HCEC 1CT (cell line): ENCODE measurements at regions not wholly inside any gene's neighbourhood (a gene's known extent, or its start where the extent isn't known, plus 50 kb on each side); places are given as distances from the start of the nearest gene placed in this dataset.
"Not testable (repeated sequence)": the region's sequence is repeated elsewhere in the genome, so short reads cannot be mapped to it uniquely, and the experiment has no call there.

Experiments
- DNase-seq: peaks from one replicate; pipeline ENCODE4 v3.0.0-alpha.2; 2017

DNA sequence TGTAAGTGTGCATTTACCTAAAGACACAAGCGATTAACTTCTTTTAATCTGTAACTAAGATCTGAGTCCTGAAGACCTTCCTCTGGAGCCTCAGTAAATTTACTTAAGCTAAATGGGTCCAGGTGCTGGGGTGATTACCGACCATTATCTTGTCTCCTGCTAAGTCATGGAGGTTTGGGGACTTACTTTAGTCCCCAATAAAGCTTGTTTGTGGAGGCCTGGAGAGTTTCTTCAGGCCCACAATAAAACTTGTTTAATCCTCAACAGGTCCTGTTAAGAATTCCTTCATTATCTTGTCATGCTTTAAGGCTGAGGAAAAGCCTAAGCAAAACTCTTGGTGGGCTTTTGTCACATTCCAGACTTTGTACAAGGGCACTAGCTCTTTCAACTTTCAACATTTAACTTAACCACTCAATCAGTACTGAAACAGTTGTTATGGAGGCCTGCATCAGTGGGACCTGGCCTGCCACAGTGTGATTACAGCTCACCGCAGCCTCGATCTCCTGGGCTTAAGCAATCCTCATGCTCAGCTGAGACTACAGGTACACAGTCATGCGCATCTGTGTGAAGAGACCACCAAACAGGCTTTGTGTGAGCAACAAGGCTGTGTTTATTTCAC is 84.0 kb downstream of the FMO4 start:
- no peak for DNase-seq

GRCh38 chr1:171403393-171403792 is 81.9 kb upstream of the PRRC2C start:
- DNase-seq, result no peak

GRCh38 chr1:171405391-171405714 is 80.0 kb upstream of the PRRC2C start:
- no peak for DNase-seq

GRCh38 chr1:171413557-171413956 is 71.8 kb upstream of the PRRC2C start:
- DNase-seq, result not testable (repeated sequence)

DNA sequence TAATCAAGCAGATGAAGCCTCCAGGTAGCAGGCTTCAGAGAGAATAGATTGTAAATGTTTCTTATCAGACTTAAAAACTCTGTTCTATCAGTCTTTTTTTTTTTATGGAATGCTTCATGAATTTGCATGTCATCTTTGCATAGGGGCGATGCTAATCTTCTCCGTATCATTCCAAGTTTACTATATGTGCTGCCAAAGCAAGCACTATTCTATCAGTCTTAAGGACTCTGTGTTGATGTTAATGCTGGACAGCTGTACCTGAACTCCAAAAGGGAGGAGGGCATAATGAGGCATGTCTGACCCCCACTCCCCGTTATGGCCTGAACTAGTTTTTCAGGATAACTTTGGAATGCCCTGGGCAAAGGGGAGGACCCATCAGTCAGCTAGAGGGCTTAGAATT is 66.8 kb upstream of the PRRC2C start:
- no peak for DNase-seq

GRCh38 chr1:171420810-171421209 is 64.5 kb upstream of the PRRC2C start:
- DNase-seq, result no peak

DNA sequence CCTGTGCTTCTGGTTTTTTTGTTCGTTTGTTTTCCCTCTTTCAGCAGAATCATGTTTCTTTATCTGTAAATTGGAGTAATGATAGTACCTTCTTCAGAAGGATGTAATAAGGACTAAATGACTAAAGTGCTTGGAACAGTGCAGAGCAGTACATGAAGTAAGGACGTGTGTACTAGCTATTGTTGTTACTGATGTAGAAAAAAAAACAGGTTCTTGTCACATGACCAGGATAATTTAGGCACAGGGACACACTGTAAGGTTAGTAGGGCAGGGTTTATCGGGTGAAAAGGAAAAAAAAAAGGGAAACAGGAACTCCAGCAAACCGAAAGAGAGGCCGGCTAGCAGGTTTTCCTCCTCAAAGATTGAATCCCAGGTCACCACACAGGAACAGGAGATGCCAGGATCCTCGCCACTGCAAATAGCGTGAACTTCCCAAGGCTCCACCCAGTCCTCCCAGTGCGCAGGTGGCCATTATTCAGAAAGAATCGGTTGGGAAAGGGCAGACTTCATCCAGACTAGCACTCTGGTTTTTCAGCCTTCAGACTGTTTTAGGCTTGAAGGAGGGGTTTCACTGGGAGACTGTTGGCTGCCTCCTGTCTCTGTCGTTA is 63.8 kb upstream of the PRRC2C start:
- DNase-seq, result no peak

DNA sequence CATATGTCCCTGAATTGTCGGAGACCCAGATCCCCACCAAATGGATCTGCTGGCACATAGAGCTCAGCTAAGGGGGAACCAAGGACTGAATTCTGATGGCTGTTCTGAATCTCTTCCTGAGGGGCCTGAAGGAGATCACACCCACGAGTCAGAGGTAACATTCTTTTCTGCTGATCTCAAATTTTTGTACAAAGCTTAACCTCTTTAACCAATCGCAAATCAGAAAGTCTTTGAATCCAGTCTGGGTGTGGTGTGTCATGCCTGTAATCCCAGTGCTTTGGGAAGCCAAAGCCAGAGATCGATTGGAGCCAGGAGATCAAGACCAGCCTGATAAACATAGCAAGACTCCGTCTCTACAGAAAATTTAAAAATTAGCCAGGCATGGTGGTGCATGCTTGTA is 62.8 kb upstream of the PRRC2C start:
- peak; percentile 62 for DNase-seq

GRCh38 chr1:171424494-171424893 is 60.8 kb upstream of the PRRC2C start:
- DNase-seq, result no peak

DNA sequence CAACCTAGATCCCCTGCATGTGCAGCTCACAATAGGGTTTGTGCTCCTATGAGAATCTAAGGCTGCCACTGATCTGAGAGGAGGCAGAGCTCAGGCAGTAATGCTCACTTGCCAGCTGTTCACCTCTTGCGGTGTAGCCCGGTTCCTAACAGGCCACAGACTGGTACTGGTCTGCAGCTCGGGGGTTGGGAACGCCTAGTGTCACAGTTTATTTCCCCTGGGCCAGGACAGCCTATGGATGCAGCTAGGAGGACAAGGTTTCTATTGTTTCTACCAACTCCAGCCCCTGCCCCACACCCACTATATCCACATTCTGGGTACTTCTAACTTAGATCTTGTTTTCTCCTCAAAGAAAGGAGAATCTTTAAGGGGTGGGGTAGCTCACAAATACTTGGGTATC is 58.7 kb upstream of the PRRC2C start:
- DNase-seq, result no peak

DNA sequence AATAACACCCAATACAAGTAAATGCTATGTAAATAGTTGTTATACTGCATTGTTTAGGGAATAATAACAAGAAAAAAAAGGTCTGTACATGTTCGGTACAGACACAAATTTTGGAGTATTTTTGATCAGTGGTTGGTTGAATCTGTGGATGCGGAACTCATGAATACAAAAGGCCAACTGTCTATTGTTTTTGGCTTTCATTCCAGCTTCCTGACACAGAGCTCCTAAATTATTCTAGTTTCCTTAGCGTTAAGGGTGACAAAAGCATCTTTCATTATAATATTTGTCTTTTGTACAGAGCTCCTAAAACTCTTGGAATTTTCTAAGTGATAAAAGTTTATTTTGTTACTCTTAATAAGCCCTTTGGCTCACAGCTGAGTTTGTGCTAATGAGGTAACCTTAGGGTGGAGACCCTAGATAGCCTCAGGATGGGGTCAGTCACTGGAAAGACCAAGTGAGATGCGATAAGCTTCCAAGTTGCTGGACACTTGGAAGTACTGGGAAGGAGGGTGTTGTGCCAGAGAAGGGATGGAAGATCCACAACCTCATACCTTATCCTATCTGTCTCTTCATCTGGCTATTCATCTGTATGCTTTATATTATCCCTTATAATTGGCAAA is 57.4 kb upstream of the PRRC2C start:
- no peak for DNase-seq

DNA sequence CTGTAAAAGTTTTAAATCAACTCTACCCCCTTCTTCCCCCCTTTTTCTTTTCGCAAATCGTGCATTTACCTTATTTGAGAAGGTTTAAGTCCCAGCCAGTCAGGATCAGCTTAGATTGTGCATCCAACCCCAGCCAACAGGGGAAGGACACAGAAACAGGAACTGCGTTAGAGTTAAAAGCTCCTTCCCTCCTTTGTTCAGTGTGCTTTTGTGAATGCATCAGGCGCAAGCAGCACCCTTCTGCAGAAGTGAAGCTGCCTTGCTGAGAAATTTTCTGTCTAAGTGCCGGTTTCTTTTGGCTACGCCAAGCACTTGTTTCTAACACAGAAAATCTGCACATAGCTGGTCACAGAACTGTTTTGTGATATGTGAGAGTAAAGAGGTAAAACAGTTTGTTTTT is 56.2 kb upstream of the PRRC2C start:
- DNase-seq, result no peak

- DNase-seq, result no peak
Observed at GRCh38 chr1:171431994-171432393, 53.3 kb upstream of the PRRC2C start.

DNA sequence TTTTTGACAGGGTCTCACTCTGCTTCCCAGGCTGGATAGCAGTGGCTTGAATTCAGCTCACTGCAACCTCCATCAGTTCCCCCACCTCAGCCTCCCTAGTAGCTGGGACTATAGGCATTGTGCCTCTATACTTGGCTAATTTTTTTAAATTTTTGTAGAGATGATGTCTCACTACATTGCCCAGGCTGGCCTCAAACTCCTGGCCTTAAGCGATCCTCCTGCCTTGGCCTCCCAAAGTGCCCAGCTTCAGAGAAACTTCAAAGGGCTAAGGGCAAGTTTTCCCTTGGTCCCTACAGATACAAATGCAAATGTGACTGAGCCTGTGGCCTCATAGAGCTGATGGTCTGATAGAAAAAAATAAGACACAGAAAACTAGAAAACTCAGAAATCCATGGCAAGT is 52.9 kb upstream of the PRRC2C start:
- no peak for DNase-seq

- peak; percentile 74 for DNase-seq
Observed at GRCh38 chr1:171433451-171433850, 51.9 kb upstream of the PRRC2C start.

GRCh38 chr1:171434717-171435346 is 50.5 kb upstream of the PRRC2C start:
- peak; percentile 86 for DNase-seq
